ENCODE measurements at regions not wholly inside any gene's neighbourhood (a gene's known extent, or its start where the extent isn't known, plus 50 kb on each side); places are given as distances from the start of the nearest gene placed in this dataset.

GRCh38 chr6:112663698-112664097 lies 316.6 kb downstream of the RFPL4B start:
- no peak overlapping the region for H3K4me3 ChIP-seq (ENCODE audit: low read length)
- no peak for DNase-seq (ENCODE audit: low read depth)
- TF ChIP-seq CTCF (conservative IDR thresholded peaks at IDR 0.05; ENCODE audit: low read depth, low read length): no peak

GRCh38 chr6:112665114-112665513 lies 318.0 kb downstream of the RFPL4B start:
- no peak for TF ChIP-seq CTCF (conservative IDR thresholded peaks at IDR 0.05; ENCODE audit: low read depth, low read length)
- no peak for DNase-seq (ENCODE audit: low read depth)
- H3K4me3 ChIP-seq (ENCODE audit: low read length): no peak overlapping the region

- H3K4me3 ChIP-seq (ENCODE audit: low read length): no peak overlapping the region
- TF ChIP-seq CTCF (conservative IDR thresholded peaks at IDR 0.05; ENCODE audit: low read depth, low read length): no peak
- DNase-seq (ENCODE audit: low read depth): no peak
Observed at GRCh38 chr6:112665815-112666214, 318.7 kb downstream of the RFPL4B start.

GRCh38 chr6:112667427-112667826 lies 320.3 kb downstream of the RFPL4B start:
- H3K4me3 ChIP-seq (ENCODE audit: low read length): no peak overlapping the region
- DNase-seq (ENCODE audit: low read depth): no peak
- no peak for TF ChIP-seq CTCF (conservative IDR thresholded peaks at IDR 0.05; ENCODE audit: low read depth, low read length)

- no peak for DNase-seq (ENCODE audit: low read depth)
- no peak for TF ChIP-seq CTCF (conservative IDR thresholded peaks at IDR 0.05; ENCODE audit: low read depth, low read length)
- no peak overlapping the region for H3K4me3 ChIP-seq (ENCODE audit: low read length)
Observed at GRCh38 chr6:112680091-112680490, 333.0 kb downstream of the RFPL4B start.

- no peak for TF ChIP-seq CTCF (conservative IDR thresholded peaks at IDR 0.05; ENCODE audit: low read depth, low read length)
- no peak for DNase-seq (ENCODE audit: low read depth)
- H3K4me3 ChIP-seq (ENCODE audit: low read length): no peak overlapping the region
Observed at GRCh38 chr6:112682071-112682470, 334.9 kb downstream of the RFPL4B start.

GRCh38 chr6:112683106-112683505 lies 336.0 kb downstream of the RFPL4B start:
- no peak for TF ChIP-seq CTCF (conservative IDR thresholded peaks at IDR 0.05; ENCODE audit: low read depth, low read length)
- DNase-seq (ENCODE audit: low read depth): no peak
- H3K4me3 ChIP-seq (ENCODE audit: low read length): no peak overlapping the region

Data from retinal pigment epithelial cell (primary cell).